SK-N-SH treated with all-trans-retinoic acid at 6 μM for 48 hours (cell line): ENCODE measurements at regions not wholly inside any gene's neighbourhood (a gene's known extent, or its start where the extent isn't known, plus 50 kb on each side); places are given as distances from the start of the nearest gene placed in this dataset.

ENCODE experiments used
- ISL1 ChIP-seq: fragments of 250-450 bp; sonication (Bioruptor Pico); IDR thresholded peaks from 2 replicates; pipeline ENCODE4 v2.1.2; 2022; ENCODE audit warnings: mild to moderate bottlenecking, moderate library complexity
- OSR1 ChIP-seq: fragments of 250-450 bp; sonication (Bioruptor Pico); IDR thresholded peaks from 2 replicates; pipeline ENCODE4 v1.8.0; 2022; ENCODE audit warnings: moderate library complexity, mild to moderate bottlenecking, inconsistent platforms
- PATZ1 ChIP-seq: fragments of 250-450 bp; sonication (Bioruptor Pico); IDR thresholded peaks from 2 replicates; pipeline ENCODE4 v1.8.0; 2020; ENCODE audit warnings: mild to moderate bottlenecking, moderate library complexity, borderline replicate concordance
- ZFP3 ChIP-seq: fragments of 250-450 bp; sonication (Bioruptor Pico); IDR thresholded peaks from 2 replicates; pipeline ENCODE4 v1.5.0; 2020; ENCODE audit warnings: mild to moderate bottlenecking, moderate library complexity
- ZFP30 ChIP-seq: fragments of 450-650 bp; formaldehyde crosslinking; IDR thresholded peaks from 2 replicates; pipeline ENCODE4 v1.5.0; 2022; ENCODE audit warnings: mild to moderate bottlenecking, moderate library complexity

DNA sequence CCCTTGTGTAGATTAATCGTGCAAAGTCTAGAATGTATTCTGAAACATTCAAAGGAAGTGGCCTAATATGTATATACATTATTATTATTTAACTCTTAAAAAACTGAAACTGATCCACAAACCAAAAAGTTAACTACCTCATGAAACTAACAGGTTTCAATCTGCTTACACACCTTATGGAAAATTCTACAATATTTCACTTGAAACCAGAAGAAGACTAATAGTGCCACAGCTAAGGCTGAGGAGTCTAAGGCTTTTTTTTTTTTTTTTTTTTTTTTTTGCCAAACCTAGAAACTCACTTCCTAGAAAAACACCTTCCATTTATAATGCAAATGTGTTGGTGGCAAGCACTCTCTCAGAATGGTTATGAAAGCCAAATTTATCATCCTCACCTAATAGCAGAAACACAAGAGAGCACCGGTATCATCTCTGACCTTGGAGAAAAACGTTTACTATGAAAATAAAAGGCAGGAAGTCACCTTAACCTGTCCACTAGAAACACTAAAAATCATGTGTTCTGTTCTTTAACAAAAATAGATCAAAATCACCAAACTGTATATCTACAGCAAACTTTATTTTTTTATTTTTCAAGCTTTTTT lies 586.1 kb downstream of the FRK start:
- TF ChIP-seq ISL1 (CRISPR knock-in tag) (no peak), ZFP30 (CRISPR knock-in tag) (no peak), ZFP3 (CRISPR knock-in tag) (no peak), PATZ1 (no peak), OSR1 (no peak)
